Activated CD8-positive, alpha-beta T cell treated with anti-CD3 and anti-CD28 coated beads for 36 hours (primary cell): ENCODE measurements at regions not wholly inside any gene's neighbourhood (a gene's known extent, or its start where the extent isn't known, plus 50 kb on each side); places are given as distances from the start of the nearest gene placed in this dataset.
"Not testable (repeated sequence)": the region's sequence is repeated elsewhere in the genome, so short reads cannot be mapped to it uniquely, and the experiment has no call there.

Source experiments
- ATAC-seq: fragments of 200-7000 bp; cut with Tn5 transposase; one replicate; pipeline ENCODE4 v1.10.0; 2021; ENCODE audit warnings: mild to moderate bottlenecking, moderate library complexity
- CTCF ChIA-PET: fragments of 350-600 bp; sonication (Branson Sonifier 250); formaldehyde crosslinking; loops from one replicate; lab custom pipeline; 2021; ENCODE audit warnings: antibody characterized with exemption; lab: Charles Lee
- POLR2A ChIA-PET: fragments of 350-600 bp; sonication (Branson Sonifier 250); formaldehyde crosslinking; loops from one replicate; lab custom pipeline; 2021; ENCODE audit warnings: antibody characterized with exemption; lab: Charles Lee
- DNase-seq: peaks from one replicate; pipeline ENCODE4 v3.0.0-alpha.2; 2020
- H3K27ac Mint-ChIP-seq: one replicate; pipeline ENCODE4 v1.8.0; 2021; ENCODE audit warnings: mild to moderate bottlenecking, mixed read lengths
- H3K27me3 Mint-ChIP-seq: one replicate; pipeline ENCODE4 v1.8.0; 2021; ENCODE audit warnings: mixed read lengths
- H3K36me3 Mint-ChIP-seq: one replicate; pipeline ENCODE4 v1.8.0; 2021; ENCODE audit warnings: low read depth, mixed read lengths
- H3K4me1 Mint-ChIP-seq: one replicate; pipeline ENCODE4 v1.8.0; 2021; ENCODE audit warnings: low read depth, mixed read lengths
- H3K4me3 Mint-ChIP-seq: one replicate; pipeline ENCODE4 v1.8.0; 2021; ENCODE audit warnings: mild to moderate bottlenecking, moderate library complexity, mixed read lengths
- H3K9me3 Mint-ChIP-seq: one replicate; pipeline ENCODE4 v1.8.0; 2021; ENCODE audit warnings: mixed read lengths
- CTCF ChIP-seq: fragments of 200-600 bp; IDR thresholded peaks from one replicate; pipeline ENCODE4 v1.8.0; 2022; ENCODE audit warnings: antibody characterized with exemption, mild to moderate bottlenecking
- intact Hi-C: fragments of 100-400 bp; cut with micrococcal nuclease; formaldehyde crosslinking; loops from one replicate; pipeline ENCODE4 v1.10.0; 2022

DNA sequence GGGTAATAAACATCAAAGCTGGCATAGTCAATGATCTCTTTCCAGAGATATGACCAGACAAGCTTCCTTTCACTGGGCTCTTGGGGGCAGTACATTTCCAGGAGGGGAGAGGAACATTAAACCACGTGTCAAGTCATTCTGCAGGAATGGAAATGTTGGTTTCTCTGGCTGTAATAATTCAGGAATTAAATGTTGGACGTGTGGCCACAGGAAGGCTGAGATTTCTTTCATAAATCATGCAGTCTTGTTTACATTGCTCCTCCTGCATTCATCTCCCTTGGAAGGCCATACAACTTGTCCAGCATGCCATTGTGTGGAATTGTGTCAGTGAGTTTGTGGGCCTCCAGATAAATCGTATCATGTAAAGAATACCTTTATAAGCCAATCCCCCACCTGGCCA lies 259.2 kb downstream of the ADGRL2 start:
- H3K27me3 Mint-ChIP-seq = peaks cover 1% of the 10 kb centered on the region
- no peak for ATAC-seq
- H3K4me3 Mint-ChIP-seq = no peak overlapping the region
- no peaks in the 10 kb centered on the region for H3K4me1 Mint-ChIP-seq
- intact Hi-C loops = no loop called here
- DNase-seq = no peak
- CTCF ChIA-PET = no interaction called here
- no peaks in the 10 kb centered on the region for H3K9me3 Mint-ChIP-seq
- TF ChIP-seq CTCF = no peak
- H3K36me3 Mint-ChIP-seq = no peaks in the 10 kb centered on the region
- no peak overlapping the region for H3K27ac Mint-ChIP-seq
- POLR2A ChIA-PET = no interaction called here

DNA sequence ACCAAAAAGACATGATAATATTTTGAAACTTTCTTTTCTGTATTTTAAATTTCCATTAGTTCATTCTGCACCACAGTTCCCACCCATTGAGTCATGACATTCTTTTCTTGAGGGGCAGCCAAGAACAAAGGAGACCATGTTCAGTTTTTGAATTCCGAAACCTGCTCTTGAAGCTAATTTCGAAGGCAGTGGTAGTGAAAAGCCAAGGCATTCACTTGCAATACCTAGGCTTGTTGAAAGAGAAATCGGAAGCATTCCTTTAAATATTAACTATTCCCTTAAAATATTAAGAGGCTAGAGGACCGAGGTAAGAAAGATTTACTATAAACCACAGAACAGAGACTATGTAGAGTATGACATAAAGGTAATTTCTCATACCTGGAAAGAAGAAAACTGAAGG lies 256.3 kb downstream of the ADGRL2 start:
- intact Hi-C loops = no loop called here
- ChIA-PET POLR2A (no interaction called here), CTCF (no interaction called here)
- no peaks in the 10 kb centered on the region for H3K9me3 Mint-ChIP-seq
- H3K27ac Mint-ChIP-seq = no peak overlapping the region
- H3K27me3 Mint-ChIP-seq = peaks cover 1% of the 10 kb centered on the region
- no peaks in the 10 kb centered on the region for H3K4me1 Mint-ChIP-seq
- TF ChIP-seq CTCF = no peak
- H3K36me3 Mint-ChIP-seq = no peaks in the 10 kb centered on the region
- ATAC-seq (no peak), DNase-seq (no peak)
- no peak overlapping the region for H3K4me3 Mint-ChIP-seq

DNA sequence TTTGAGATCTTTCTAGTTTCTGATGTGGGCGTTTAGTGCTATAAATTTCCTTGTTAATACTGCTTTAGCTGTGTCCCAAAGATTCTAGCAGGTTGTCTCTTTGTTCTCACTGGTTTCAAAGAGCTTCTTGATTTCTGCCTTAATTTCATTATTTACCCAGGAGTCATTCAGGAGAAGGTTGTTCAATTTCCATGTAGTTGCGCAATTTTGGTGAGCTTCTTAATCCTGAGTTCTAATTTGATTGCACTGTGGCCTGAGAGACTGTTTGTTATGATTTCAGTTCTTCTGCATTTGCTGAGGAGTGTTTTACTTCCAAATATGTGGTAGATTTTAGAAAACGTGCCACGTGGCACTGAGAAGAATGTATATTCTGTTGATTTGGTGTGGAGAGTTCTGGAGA lies 254.6 kb downstream of the ADGRL2 start:
- H3K27ac Mint-ChIP-seq, H3K4me3 Mint-ChIP-seq, H3K4me1 Mint-ChIP-seq, ATAC-seq, H3K36me3 Mint-ChIP-seq, POLR2A ChIA-PET, CTCF ChIA-PET, DNase-seq, intact Hi-C loops, H3K9me3 Mint-ChIP-seq, H3K27me3 Mint-ChIP-seq: not testable (repeated sequence)

DNA sequence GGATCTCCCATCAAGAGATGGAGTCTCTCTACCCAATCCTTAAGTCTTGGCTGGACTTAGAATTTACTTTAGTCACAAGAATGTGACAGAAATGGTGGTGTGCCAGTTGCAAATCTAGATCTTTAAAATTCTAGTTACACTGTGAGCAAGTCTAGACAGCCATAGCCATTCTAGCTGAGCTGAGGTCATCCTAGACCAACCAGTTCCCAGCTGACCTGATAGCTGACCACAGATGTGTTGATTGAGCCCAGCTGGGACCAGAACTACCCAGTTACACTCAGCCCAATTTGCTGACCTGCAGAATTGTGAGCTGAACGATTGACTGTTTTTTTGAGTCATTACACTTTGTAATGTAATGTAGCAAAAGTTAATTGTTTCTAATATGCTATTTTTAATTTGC lies 251.8 kb downstream of the ADGRL2 start:
- ChIA-PET POLR2A (no interaction called here), CTCF (no interaction called here)
- Mint-ChIP-seq H3K27ac (no peak overlapping the region), H3K4me1 (no peaks in the 10 kb centered on the region), H3K36me3 (no peaks in the 10 kb centered on the region), H3K9me3 (peaks cover 3% of the 10 kb centered on the region), H3K4me3 (no peak overlapping the region), H3K27me3 (no peaks in the 10 kb centered on the region)
- no peak for TF ChIP-seq CTCF
- ATAC-seq (no peak), DNase-seq (no peak)
- intact Hi-C loops = no loop called here

- intact Hi-C loops = no loop called here
- H3K27me3 Mint-ChIP-seq = no peaks in the 10 kb centered on the region
- no peaks in the 10 kb centered on the region for H3K4me1 Mint-ChIP-seq
- H3K36me3 Mint-ChIP-seq = no peaks in the 10 kb centered on the region
- H3K9me3 Mint-ChIP-seq = peaks cover 3% of the 10 kb centered on the region
- H3K27ac Mint-ChIP-seq = no peak overlapping the region
- no peak overlapping the region for H3K4me3 Mint-ChIP-seq
- CTCF ChIA-PET = no interaction called here
- no peak for DNase-seq
- no peak for TF ChIP-seq CTCF
- POLR2A ChIA-PET = no interaction called here
- no peak for ATAC-seq
Measured at GRCh38 chr1:82048596-82048995, 247.9 kb downstream of the ADGRL2 start.

DNA sequence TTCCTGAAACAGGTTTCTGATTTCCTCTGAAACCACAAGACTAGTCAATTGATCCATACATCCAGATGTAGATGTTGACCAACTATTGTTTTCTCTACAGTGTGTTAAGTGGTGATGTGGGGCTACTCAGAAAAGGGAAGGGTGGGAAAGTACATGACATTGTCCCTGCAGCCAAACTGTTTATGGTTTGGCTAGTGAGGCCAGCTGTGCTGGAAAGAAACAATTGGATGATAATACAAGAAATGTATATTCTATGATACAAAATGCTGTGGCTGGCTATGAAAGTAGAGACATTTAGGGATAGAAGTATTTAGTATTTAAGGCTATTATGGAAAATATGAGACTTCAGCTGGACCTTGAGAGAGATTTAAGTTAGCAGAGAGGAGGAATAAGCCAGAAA lies 244.5 kb downstream of the ADGRL2 start:
- ChIA-PET CTCF (no interaction called here), POLR2A (no interaction called here)
- Mint-ChIP-seq H3K4me1 (no peaks in the 10 kb centered on the region), H3K27me3 (peaks cover 8% of the 10 kb centered on the region), H3K27ac (no peak overlapping the region), H3K36me3 (no peaks in the 10 kb centered on the region), H3K9me3 (peaks cover 3% of the 10 kb centered on the region), H3K4me3 (no peak overlapping the region)
- DNase-seq = no peak
- no peak for ATAC-seq
- intact Hi-C loops = no loop called here
- no peak for TF ChIP-seq CTCF
